ENCODE measurements at regions not wholly inside any gene's neighbourhood (a gene's known extent, or its start where the extent isn't known, plus 50 kb on each side); places are given as distances from the start of the nearest gene placed in this dataset.
"Not testable (repeated sequence)": the region's sequence is repeated elsewhere in the genome, so short reads cannot be mapped to it uniquely, and the experiment has no call there.

GRCh38 chr21:27799861-27800260 is 833.0 kb upstream of the ADAMTS5 start:
- no peak for DNase-seq

GRCh38 chr21:27796106-27796505 is 829.2 kb upstream of the ADAMTS5 start:
- DNase-seq, result no peak

- DNase-seq, result no peak
These were observed 828.5 kb upstream of the ADAMTS5 start for GRCh38 chr21:27795418-27795817.

- DNase-seq, result no peak
These were observed 827.0 kb upstream of the ADAMTS5 start for GRCh38 chr21:27793901-27794300.

- no peak for DNase-seq
These were observed 820.2 kb upstream of the ADAMTS5 start for GRCh38 chr21:27787046-27787445.

GRCh38 chr21:27779606-27780005 is 812.7 kb upstream of the ADAMTS5 start:
- DNase-seq, result no peak

- DNase-seq, result no peak
These were observed 810.2 kb upstream of the ADAMTS5 start for GRCh38 chr21:27776925-27777553.

- no peak for DNase-seq
These were observed 805.9 kb upstream of the ADAMTS5 start for GRCh38 chr21:27772816-27773215.

- no peak for DNase-seq
These were observed 805.1 kb upstream of the ADAMTS5 start for GRCh38 chr21:27771938-27772483.

- no peak for DNase-seq
These were observed 802.9 kb upstream of the ADAMTS5 start for GRCh38 chr21:27769763-27770162.

GRCh38 chr21:27768046-27768637 is 801.3 kb upstream of the ADAMTS5 start:
- not testable (repeated sequence) for DNase-seq

- DNase-seq, result no peak
These were observed 797.2 kb upstream of the ADAMTS5 start for GRCh38 chr21:27764056-27764455.

GRCh38 chr21:27761623-27762022 is 794.7 kb upstream of the ADAMTS5 start:
- DNase-seq, result no peak

GRCh38 chr21:27759820-27760219 is 792.9 kb upstream of the ADAMTS5 start:
- DNase-seq, result no peak

- no peak for DNase-seq
These were observed 792.3 kb upstream of the ADAMTS5 start for GRCh38 chr21:27759091-27759659.

GRCh38 chr21:27756191-27756590 is 789.3 kb upstream of the ADAMTS5 start:
- no peak for DNase-seq

- DNase-seq, result no peak
These were observed 777.2 kb upstream of the ADAMTS5 start for GRCh38 chr21:27743971-27744564.

GRCh38 chr21:27741736-27742135 is 774.8 kb upstream of the ADAMTS5 start:
- no peak for DNase-seq

GRCh38 chr21:27740084-27740483 is 773.2 kb upstream of the ADAMTS5 start:
- no peak for DNase-seq

- DNase-seq, result no peak
These were observed 772.3 kb upstream of the ADAMTS5 start for GRCh38 chr21:27739187-27739586.

- no peak for DNase-seq
These were observed 768.8 kb upstream of the ADAMTS5 start for GRCh38 chr21:27735699-27736098.

- no peak for DNase-seq
These were observed 767.3 kb upstream of the ADAMTS5 start for GRCh38 chr21:27734146-27734545.

GRCh38 chr21:27725916-27726315 is 759.0 kb upstream of the ADAMTS5 start:
- no peak for DNase-seq

GRCh38 chr21:27722095-27722494 is 755.2 kb upstream of the ADAMTS5 start:
- DNase-seq, result no peak

Data from NCI-H2029 treated with DMSO at 0.1 percent for 48 hours (cell line).